Karpas-422 (cell line): ENCODE measurements at regions not wholly inside any gene's neighbourhood (a gene's known extent, or its start where the extent isn't known, plus 50 kb on each side); places are given as distances from the start of the nearest gene placed in this dataset.
"Not testable (repeated sequence)": the region's sequence is repeated elsewhere in the genome, so short reads cannot be mapped to it uniquely, and the experiment has no call there.

Source experiments
- DNase-seq: peaks from one replicate; pipeline ENCODE4 v3.0.0-alpha.2; 2015
- H2AFZ ChIP-seq: fragments of 200-600 bp; sonication (generic); 2 replicates; pipeline ENCODE4 v1.6.1; 2014; ENCODE audit warnings: antibody characterized with exemption, low read length, mixed read lengths
- H3K27ac ChIP-seq: fragments of 200-600 bp; sonication (generic); 2 replicates; pipeline ENCODE4 v1.5.1; 2014; ENCODE audit warnings: mild to moderate bottlenecking, low read length, moderate library complexity
- H3K27me3 ChIP-seq: fragments of 200-600 bp; sonication (generic); 2 replicates; pipeline ENCODE4 v1.6.1; 2014; ENCODE audit warnings: low read length, mixed read lengths
- H3K36me3 ChIP-seq: fragments of 200-600 bp; sonication (generic); 2 replicates; pipeline ENCODE4 v1.6.1; 2014; ENCODE audit warnings: low read length, mixed read lengths; ENCODE audit not compliant: insufficient read depth
- H3K4me1 ChIP-seq: fragments of 200-600 bp; sonication (generic); 2 replicates; pipeline ENCODE4 v1.6.1; 2014; ENCODE audit warnings: mild to moderate bottlenecking, low read length, mixed read lengths
- H3K4me2 ChIP-seq: fragments of 200-600 bp; sonication (generic); 2 replicates; pipeline ENCODE4 v1.6.1; 2014; ENCODE audit warnings: low read length, low read depth, mild to moderate bottlenecking; ENCODE audit not compliant: poor library complexity, severe bottlenecking
- H3K4me3 ChIP-seq: fragments of 200-600 bp; sonication (generic); 2 replicates; pipeline ENCODE4 v1.5.1; 2014; ENCODE audit warnings: mild to moderate bottlenecking, antibody characterized with exemption, low read length, mixed read lengths
- H3K79me2 ChIP-seq: fragments of 200-600 bp; sonication (generic); 2 replicates; pipeline ENCODE4 v1.6.1; 2014; ENCODE audit warnings: mild to moderate bottlenecking, low read length, mixed read lengths
- H3K9ac ChIP-seq: fragments of 200-600 bp; sonication (generic); 2 replicates; pipeline ENCODE4 v1.6.0; 2014; ENCODE audit warnings: low read length
- H3K9me2 ChIP-seq: fragments of 200-600 bp; sonication (generic), shearing (Covaris generic); replicated peaks from 2 replicates; pipeline ENCODE4 v1.6.0; 2014; ENCODE audit warnings: mild to moderate bottlenecking, low read length, moderate library complexity; ENCODE audit not compliant: insufficient read depth
- H3K9me3 ChIP-seq: fragments of 300-700, 200-600 bp; sonication (generic); 2 replicates; pipeline ENCODE4 v1.6.1; 2014; ENCODE audit warnings: low read length, mixed read lengths
- H4K20me1 ChIP-seq: fragments of 200-600 bp; sonication (generic); 2 replicates; pipeline ENCODE4 v1.6.1; 2014; ENCODE audit warnings: mild to moderate bottlenecking, antibody characterized with exemption, low read length, low read depth; ENCODE audit not compliant: insufficient read depth

DNA sequence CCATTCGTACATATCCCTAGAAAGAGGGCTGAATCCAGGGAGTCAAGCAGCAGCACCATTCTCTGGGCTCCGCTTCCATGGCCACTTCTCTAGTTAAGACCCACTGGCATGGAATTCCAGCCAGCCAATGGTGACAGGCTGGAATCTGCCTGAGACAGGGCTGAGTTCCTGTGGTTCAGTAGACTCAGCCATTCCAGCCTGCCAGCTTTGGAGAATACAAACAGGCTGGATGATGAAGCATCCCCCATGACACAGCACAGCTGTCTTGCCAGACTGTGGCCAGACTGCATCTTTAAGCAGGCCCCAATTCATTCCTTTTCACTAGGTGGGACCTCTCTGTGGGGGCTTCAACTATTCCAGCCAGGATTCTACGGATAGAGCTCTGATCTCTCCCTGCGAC, 329.6 kb downstream of the XPNPEP1 start:
- Histone ChIP-seq H3K9me2 (no peaks in the 10 kb centered on the region), H3K36me3 (no peaks in the 10 kb centered on the region), H3K79me2 (no peaks in the 10 kb centered on the region), H3K4me3 (no peak overlapping the region), H3K27ac (no peak overlapping the region), H3K27me3 (no peaks in the 10 kb centered on the region), H3K9me3 (no peaks in the 10 kb centered on the region), H3K9ac (no peak overlapping the region), H3K4me2 (no peak overlapping the region), H3K4me1 (no peaks in the 10 kb centered on the region), H2AFZ (no peak overlapping the region), H4K20me1 (no peaks in the 10 kb centered on the region)
- DNase-seq = no peak

- H2AFZ ChIP-seq = no peak overlapping the region
- H3K4me2 ChIP-seq = no peak overlapping the region
- H3K9me3 ChIP-seq = no peaks in the 10 kb centered on the region
- no peak for DNase-seq
- no peak overlapping the region for H3K9ac ChIP-seq
- H3K9me2 ChIP-seq = no peaks in the 10 kb centered on the region
- H3K4me1 ChIP-seq = no peaks in the 10 kb centered on the region
- no peaks in the 10 kb centered on the region for H4K20me1 ChIP-seq
- H3K27ac ChIP-seq = no peak overlapping the region
- no peak overlapping the region for H3K4me3 ChIP-seq
- H3K36me3 ChIP-seq = no peaks in the 10 kb centered on the region
- no peaks in the 10 kb centered on the region for H3K27me3 ChIP-seq
- H3K79me2 ChIP-seq = no peaks in the 10 kb centered on the region
These were observed 330.9 kb downstream of the XPNPEP1 start for GRCh38 chr10:109592391-109592790.

GRCh38 chr10:109591601-109592000, 331.7 kb downstream of the XPNPEP1 start:
- H3K9me2 ChIP-seq = no peaks in the 10 kb centered on the region
- H2AFZ ChIP-seq = no peak overlapping the region
- no peaks in the 10 kb centered on the region for H3K4me1 ChIP-seq
- no peaks in the 10 kb centered on the region for H3K36me3 ChIP-seq
- no peak for DNase-seq
- H3K27ac ChIP-seq = no peak overlapping the region
- H3K9me3 ChIP-seq = no peaks in the 10 kb centered on the region
- H3K9ac ChIP-seq = no peak overlapping the region
- H3K4me2 ChIP-seq = no peak overlapping the region
- H3K27me3 ChIP-seq = no peaks in the 10 kb centered on the region
- H4K20me1 ChIP-seq = no peaks in the 10 kb centered on the region
- H3K79me2 ChIP-seq = no peaks in the 10 kb centered on the region
- H3K4me3 ChIP-seq = no peak overlapping the region

GRCh38 chr10:109588259-109588658, 335.1 kb downstream of the XPNPEP1 start:
- Histone ChIP-seq H4K20me1 (no peaks in the 10 kb centered on the region), H2AFZ (no peak overlapping the region), H3K9me2 (no peaks in the 10 kb centered on the region), H3K36me3 (no peaks in the 10 kb centered on the region), H3K4me3 (no peak overlapping the region), H3K9me3 (no peaks in the 10 kb centered on the region), H3K27ac (no peak overlapping the region), H3K79me2 (no peaks in the 10 kb centered on the region), H3K4me1 (no peaks in the 10 kb centered on the region), H3K27me3 (no peaks in the 10 kb centered on the region), H3K4me2 (no peak overlapping the region), H3K9ac (no peak overlapping the region)
- DNase-seq = no peak

GRCh38 chr10:109587366-109587765, 335.9 kb downstream of the XPNPEP1 start:
- Histone ChIP-seq H2AFZ (no peak overlapping the region), H3K4me3 (no peak overlapping the region), H3K4me2 (no peak overlapping the region), H3K4me1 (no peaks in the 10 kb centered on the region), H4K20me1 (no peaks in the 10 kb centered on the region), H3K27ac (no peak overlapping the region), H3K9me2 (no peaks in the 10 kb centered on the region), H3K9ac (no peak overlapping the region), H3K9me3 (no peaks in the 10 kb centered on the region), H3K27me3 (no peaks in the 10 kb centered on the region), H3K79me2 (no peaks in the 10 kb centered on the region), H3K36me3 (no peaks in the 10 kb centered on the region)
- DNase-seq = no peak

DNA sequence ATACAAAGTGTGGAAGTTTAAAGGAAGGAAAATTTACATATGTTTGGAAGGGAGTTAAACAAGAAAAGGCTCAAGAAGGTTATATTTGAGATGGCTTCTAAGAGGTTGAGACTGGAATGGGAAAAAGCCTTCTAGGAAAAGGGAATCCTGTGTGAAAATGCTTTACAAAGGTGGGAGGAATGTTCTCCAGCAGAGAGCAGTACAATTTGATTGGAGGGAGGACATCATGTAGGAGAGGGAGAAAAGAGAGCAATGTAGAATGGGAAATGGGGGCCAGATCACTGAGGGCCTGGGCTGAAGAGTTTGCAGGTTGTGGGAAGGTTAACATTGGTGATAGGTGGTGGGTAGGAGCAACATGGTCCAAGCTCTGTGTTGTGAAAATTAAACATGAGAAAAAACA, 366.9 kb downstream of the XPNPEP1 start:
- no peaks in the 10 kb centered on the region for H4K20me1 ChIP-seq
- no peaks in the 10 kb centered on the region; the same call in 1 of the 2 replicates for H3K9me3 ChIP-seq
- no peaks in the 10 kb centered on the region for H3K4me1 ChIP-seq
- H2AFZ ChIP-seq = no peak overlapping the region
- no peaks in the 10 kb centered on the region for H3K79me2 ChIP-seq
- no peaks in the 10 kb centered on the region for H3K36me3 ChIP-seq
- H3K4me3 ChIP-seq = no peak overlapping the region
- no peak overlapping the region for H3K27ac ChIP-seq
- no peak for DNase-seq
- H3K4me2 ChIP-seq = no peak overlapping the region
- no peak overlapping the region for H3K9ac ChIP-seq
- H3K27me3 ChIP-seq = no peaks in the 10 kb centered on the region
- no peaks in the 10 kb centered on the region for H3K9me2 ChIP-seq

- H2AFZ ChIP-seq, H3K4me1 ChIP-seq, H3K27ac ChIP-seq, H3K4me3 ChIP-seq, H3K9ac ChIP-seq, H3K4me2 ChIP-seq, H3K9me2 ChIP-seq, H3K36me3 ChIP-seq, H4K20me1 ChIP-seq, H3K27me3 ChIP-seq, H3K9me3 ChIP-seq, H3K79me2 ChIP-seq, DNase-seq: not testable (repeated sequence)
These were observed 381.2 kb downstream of the XPNPEP1 start for GRCh38 chr10:109542050-109542603.

DNA sequence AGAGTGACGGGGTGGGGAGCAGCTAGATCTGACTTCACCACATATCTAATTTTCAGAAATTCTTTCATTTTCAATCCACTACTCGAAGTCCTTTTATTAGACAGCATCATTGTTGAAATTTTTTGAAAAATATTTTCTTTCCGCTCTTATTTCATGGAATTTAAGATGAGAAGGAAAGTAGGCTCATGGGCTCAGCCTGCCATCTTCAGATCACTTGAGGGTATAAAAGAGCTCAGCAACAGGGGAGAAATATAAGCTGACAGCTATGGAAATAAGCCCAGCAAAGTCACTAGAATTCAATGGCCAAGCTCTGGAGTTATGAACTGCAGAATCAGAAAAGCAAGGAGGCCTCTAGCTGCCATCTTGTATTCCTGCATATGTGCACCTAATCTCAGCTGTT, 389.1 kb downstream of the XPNPEP1 start:
- Histone ChIP-seq H3K27ac (no peak overlapping the region), H3K9me3 (peaks cover 4% of the 10 kb centered on the region), H2AFZ (no peak overlapping the region), H3K9me2 (no peaks in the 10 kb centered on the region), H3K4me2 (no peak overlapping the region), H4K20me1 (no peaks in the 10 kb centered on the region), H3K27me3 (no peaks in the 10 kb centered on the region), H3K79me2 (no peaks in the 10 kb centered on the region), H3K9ac (no peak overlapping the region), H3K4me1 (no peaks in the 10 kb centered on the region), H3K4me3 (no peak overlapping the region), H3K36me3 (no peaks in the 10 kb centered on the region)
- DNase-seq = no peak

DNA sequence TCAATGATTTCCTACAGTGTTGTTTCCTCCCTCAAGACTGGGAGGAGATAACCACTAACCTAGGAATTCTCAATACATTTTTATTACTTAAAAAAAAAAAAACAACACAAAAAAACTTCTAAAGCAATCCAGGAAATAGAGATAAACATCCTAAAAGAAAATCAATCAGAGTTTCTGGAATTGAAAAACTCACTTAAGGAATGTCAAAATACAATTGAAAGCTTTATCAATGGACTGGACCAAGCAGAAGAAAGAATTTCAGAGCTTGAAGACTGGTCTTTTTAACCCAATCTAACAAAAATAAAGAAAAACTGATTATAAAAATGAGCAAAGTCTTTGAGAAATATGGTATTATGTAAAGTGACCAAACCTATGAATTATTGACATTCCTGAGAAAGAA, 394.1 kb downstream of the XPNPEP1 start:
- H3K27me3 ChIP-seq = no peaks in the 10 kb centered on the region
- no peaks in the 10 kb centered on the region for H3K9me2 ChIP-seq
- DNase-seq = no peak
- H3K79me2 ChIP-seq = no peaks in the 10 kb centered on the region
- H3K4me3 ChIP-seq = no peak overlapping the region
- H2AFZ ChIP-seq = no peak overlapping the region
- H3K36me3 ChIP-seq = no peaks in the 10 kb centered on the region
- H3K27ac ChIP-seq = no peak overlapping the region
- no peaks in the 10 kb centered on the region for H3K4me1 ChIP-seq
- no peak overlapping the region for H3K4me2 ChIP-seq
- H4K20me1 ChIP-seq = no peaks in the 10 kb centered on the region
- H3K9ac ChIP-seq = no peak overlapping the region
- peaks cover 8% of the 10 kb centered on the region for H3K9me3 ChIP-seq
